GM19395 (cell line): ENCODE measurements at regions not wholly inside any gene's neighbourhood (a gene's known extent, or its start where the extent isn't known, plus 50 kb on each side); places are given as distances from the start of the nearest gene placed in this dataset.
"Not testable (repeated sequence)": the region's sequence is repeated elsewhere in the genome, so short reads cannot be mapped to it uniquely, and the experiment has no call there.

Source experiments
- ATAC-seq: cut with Tn5 transposase; IDR thresholded peaks from one replicate; pipeline ENCODE4 v1.9.1; 2021; ENCODE audit warnings: mild to moderate bottlenecking, moderate library complexity; ENCODE audit not compliant: unreplicated experiment

- not testable (repeated sequence) for ATAC-seq
Measured at GRCh38 chrX:134045372-134045771, 60.0 kb upstream of the GPC3 start.

DNA sequence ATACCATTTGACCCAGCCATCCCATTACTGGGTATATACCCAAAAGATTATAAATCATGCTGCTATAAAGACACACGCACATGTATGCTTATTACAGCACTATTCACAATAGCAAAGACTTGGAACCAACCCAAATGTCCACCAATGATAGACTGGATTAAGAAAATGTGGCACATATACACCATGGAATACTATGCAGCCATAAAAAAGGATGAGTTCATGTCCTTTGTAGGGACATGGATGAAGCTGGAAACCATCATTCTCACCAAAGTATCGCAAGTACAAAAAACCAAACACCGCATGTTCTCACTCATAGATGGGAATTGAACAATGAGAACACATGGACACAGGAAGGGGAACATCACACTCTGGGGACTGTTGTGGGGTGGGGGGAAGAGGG, 81.7 kb upstream of the GPC3 start:
- ATAC-seq = not testable (repeated sequence)

DNA sequence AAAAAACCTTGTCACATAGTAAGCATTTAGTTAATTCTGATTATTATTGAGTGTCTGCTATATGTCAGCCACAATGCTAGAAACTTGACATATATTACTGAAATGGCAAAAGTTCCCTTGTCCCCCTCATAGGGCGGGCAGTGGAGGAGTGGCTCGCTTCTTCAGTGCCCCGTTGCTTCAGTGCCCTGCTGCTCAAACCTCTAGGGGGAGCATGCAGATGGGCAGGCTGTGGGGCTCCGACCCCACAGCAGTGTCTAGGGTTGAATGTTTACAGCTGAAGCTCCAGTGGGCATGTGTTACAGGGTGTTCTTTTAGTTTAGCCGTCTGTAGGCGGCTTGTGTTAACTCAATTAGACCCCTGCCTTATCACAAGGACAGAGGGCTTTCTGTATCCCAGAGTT, 86.5 kb upstream of the GPC3 start:
- not testable (repeated sequence) for ATAC-seq

GRCh38 chrX:134073341-134073740, 87.9 kb upstream of the GPC3 start:
- no peak for ATAC-seq

GRCh38 chrX:134074151-134074550, 88.8 kb upstream of the GPC3 start:
- no peak for ATAC-seq

- ATAC-seq = no peak
Measured at GRCh38 chrX:134075894-134076718, 90.7 kb upstream of the GPC3 start.

DNA sequence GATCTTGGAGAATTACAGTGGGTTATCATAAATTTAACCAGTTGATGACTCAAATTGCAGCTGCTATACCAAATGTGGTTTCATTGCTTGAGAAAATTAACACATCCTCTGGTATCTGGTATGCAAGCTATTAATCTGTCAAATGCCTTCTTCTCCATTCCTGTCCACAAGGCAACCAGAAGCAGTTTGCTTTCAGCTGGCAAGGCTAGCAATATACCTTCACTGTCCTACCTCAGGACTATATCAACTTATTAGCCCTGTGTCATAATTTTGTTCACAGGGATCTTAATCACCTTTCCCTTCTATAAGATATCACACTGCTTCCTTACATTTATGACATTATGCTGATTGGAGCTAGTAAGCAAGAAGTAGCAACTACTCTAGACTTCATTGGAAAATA, 110.0 kb upstream of the GPC3 start:
- ATAC-seq = no peak

DNA sequence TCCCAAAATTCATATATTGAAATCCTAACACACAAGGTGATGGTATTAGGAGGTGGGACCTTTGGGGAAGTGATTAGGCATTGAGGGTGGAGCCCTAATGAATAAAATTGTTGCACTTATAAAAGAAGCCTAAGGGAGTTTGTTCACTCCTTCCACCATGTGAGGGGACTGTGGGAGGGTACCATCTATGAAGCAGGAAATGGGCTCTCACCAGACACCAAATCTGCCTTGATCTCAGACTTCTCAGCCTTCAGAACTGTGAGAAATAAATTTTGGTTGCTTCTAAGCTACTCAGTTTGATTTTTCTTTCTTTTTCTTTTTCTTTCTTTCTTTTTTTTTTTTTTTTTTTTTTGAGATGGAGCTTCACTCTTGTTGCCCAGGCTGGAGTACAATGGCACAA, 116.2 kb upstream of the GPC3 start:
- no peak for ATAC-seq

DNA sequence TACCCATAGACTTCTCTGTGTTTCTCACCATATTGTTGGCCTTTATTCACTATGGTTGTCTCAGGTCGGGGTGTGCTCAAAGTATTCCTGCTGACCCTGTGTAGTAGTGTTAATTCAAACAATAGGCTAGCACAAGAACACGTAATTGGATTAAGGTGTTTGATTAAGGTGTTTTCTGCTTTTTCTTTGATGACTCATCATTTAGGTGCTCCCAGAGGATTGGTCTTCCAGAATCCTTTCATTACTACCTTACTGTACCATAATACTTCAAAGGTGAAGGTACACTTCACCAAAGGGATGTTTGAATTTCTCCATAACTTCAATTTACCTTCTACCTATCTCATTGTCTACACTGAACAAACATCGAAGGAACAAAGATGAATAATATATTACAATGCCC, 121.7 kb upstream of the CCDC160 start:
- no peak for ATAC-seq

GRCh38 chrX:134137341-134137740, 99.6 kb upstream of the CCDC160 start:
- no peak for ATAC-seq

DNA sequence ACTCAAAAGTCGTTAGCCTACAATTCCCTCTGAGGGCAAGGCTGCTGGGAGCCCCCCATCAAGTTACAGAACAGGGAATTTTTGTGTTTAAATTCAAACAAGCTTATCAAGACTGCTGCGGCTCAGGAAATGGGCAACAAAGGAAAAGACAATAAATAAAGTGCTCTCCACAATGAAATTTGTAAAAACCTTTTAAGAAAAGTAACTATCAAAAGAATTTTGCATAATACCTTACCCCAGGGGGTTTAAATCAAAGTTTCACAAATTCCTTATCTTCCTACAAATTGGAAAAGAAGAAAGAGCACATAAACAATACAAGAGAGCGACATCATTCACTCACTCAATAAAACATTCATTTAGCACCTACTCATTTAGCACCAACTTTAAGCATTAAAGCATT, 97.9 kb upstream of the CCDC160 start:
- ATAC-seq = no peak

GRCh38 chrX:134144231-134144630, 92.8 kb upstream of the CCDC160 start:
- peak; percentile 82 for ATAC-seq

DNA sequence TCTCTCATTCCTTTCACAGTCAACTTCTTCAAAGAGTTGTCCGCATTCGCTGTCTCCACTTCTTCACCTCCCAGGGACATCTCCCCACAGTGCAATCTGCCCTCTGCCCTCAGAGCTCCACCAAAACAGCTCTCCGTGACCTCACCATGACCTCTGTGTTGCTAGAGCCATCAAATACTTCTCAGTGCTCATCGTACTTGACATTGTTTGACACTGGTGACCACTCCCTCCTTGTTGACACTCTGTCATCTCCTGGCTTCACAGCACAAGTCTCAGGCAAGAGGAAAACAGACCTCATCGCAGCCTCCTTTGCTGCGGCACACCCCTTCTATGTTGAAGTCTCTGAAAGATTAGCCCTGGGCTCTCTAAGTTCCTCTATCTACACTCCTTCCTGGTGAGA, 90.5 kb upstream of the CCDC160 start:
- no peak for ATAC-seq

GRCh38 chrX:134148172-134148692, 88.8 kb upstream of the CCDC160 start:
- ATAC-seq = no peak

DNA sequence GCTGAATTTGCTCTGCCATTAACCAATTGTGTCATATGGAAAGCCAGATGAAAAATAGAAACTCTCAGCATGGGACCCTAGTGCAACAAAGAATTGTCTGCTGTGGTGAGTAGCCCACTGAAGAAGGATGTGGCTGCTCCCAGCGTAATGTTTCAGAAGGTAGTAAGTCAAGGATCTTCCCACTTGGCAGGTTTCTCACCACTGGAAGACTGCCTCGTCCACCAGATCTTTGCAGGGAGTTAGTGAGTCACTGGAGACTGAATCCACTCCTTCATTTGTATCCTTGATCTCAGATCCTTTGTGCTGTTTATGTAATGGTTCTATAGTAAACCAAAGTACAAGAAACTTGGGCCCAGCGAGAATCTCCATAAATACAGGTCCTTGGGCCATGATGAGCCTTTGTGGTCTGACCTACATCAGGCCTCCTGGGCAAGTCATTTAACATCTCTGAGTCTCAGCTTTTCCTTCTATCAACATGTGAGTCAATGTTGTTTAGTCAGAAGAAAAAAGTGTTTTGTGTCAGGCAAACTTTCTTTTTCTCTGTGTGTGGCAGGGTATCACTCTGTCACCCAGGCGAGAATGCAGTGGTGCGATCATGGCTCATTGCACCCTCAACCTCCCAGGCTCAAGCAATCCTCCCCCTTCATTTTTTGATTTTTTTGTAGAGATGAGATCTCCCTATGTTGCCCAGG, 78.0 kb upstream of the CCDC160 start:
- no peak for ATAC-seq

DNA sequence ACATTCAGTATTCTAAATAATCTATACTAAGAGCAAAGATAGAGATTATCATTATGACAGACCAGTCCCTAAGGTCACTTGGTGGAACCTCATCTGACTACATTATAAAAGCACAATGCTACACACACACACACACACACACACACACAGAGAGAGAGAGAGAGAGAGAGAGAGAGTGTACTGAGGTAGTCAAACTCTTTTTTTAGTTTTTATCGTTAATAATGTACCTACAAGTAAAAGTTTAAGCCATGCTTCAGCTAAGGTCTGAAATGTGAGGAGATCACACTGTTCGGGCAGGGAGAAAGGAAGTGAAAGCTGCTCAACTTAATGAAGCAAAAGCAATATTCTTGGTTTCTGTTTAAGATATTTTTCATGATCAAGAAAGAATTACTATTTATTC, 75.8 kb upstream of the CCDC160 start:
- ATAC-seq = peak; percentile 93

- no peak for ATAC-seq
Measured at GRCh38 chrX:134162032-134162431, 75.0 kb upstream of the CCDC160 start.

GRCh38 chrX:134163836-134164235, 73.1 kb upstream of the CCDC160 start:
- no peak for ATAC-seq

DNA sequence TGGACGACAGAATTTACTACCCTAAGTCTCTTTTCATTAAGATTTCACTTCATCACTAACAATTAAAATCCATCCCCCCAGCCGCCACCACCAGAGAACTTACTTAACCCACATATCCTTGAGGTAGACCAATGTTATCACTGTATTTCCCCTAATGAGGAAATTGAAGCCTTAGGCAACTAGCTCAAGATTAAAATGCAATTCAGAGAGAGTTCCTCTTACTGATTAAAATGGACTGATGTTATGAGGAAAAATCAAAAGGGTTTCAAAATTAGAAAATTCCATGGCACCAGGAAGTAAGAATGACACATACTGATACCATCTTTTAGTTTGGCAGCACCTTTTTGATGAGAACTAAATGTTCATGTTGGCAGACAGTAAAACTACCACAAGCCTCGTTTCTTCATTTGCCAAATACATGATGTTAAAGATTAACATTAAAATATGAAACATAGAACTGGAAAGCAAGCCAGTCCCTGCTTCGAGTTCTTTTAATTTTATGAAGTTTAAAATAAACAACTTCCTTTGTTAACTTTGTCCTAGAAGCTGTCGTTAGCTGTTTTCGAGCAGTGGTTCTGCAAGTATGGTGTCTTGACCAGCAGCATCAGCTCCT, 69.3 kb upstream of the CCDC160 start:
- no peak for ATAC-seq

DNA sequence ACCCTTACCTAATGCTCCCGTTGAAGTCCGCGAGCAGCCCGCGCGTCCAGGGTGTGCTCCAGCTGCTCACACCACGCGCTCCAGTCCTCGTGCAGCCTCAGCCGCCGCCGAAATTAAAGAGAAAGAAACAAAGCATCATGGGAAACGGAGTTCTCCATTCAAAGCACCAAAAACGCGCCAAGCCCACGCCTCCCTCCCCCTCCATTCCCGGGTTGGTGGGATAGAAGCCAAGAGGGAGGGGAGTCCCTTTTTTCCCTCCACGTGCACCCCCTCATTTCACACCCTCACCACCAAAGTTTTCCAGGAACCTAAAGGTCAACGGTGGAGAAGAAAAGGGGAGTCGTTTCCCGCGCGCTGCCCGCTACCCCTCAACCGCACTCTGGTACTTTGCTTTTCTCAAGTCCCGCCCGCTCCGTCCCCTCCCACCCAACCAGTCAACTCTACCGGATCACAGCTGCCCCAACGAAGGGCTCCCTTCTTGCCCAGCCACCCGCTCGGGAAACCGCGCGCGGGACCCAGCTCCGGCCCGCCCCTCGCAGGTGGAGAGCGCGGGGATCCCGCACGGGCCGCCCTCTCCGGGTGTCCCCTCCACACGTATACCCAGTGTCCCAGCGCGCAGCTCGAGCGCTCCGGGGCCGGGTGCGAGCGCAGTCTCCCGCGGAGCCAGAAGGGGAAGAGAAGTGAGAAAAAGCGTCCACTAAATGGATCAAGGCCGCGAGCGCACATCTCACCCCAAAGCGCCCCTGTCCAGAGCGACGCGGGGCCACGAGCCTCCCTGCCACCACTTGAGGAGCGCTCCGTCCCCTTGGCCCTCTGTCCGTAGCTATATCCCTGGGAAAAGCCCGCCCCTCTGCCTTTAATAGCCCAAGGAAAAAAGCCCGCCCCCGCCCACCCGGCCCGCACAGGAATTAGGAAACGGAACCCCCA, 65.1 kb upstream of the CCDC160 start:
- peak; percentile 42 for ATAC-seq
